DMS79 treated with DMSO at 0.1 percent for 48 hours (cell line): ENCODE measurements at regions not wholly inside any gene's neighbourhood (a gene's known extent, or its start where the extent isn't known, plus 50 kb on each side); places are given as distances from the start of the nearest gene placed in this dataset.

Experiments
- DNase-seq: peaks from one replicate; lab custom pipeline; 2025; lab: John Stamatoyannopoulos, UW

DNA sequence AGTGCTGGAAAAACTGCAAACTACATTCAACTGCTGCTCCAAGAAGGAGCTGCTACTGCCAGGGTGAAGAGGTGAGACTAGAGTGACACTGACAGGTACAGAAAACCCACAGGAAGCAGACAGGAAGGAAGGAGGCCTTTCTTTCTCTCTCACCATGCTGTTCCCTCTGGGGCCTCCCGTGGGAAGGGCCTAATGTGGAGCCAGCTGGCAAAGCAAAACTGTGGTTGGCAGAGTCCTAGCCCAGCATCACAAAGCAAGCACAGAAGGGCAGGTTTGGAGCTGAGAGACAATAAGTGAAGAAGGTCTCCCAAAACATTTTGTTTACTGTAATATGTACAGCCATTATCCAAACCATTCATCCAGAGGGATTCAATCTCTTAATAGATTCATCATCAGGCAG, 122.5 kb upstream of the MAX start:
- no peak for DNase-seq

DNA sequence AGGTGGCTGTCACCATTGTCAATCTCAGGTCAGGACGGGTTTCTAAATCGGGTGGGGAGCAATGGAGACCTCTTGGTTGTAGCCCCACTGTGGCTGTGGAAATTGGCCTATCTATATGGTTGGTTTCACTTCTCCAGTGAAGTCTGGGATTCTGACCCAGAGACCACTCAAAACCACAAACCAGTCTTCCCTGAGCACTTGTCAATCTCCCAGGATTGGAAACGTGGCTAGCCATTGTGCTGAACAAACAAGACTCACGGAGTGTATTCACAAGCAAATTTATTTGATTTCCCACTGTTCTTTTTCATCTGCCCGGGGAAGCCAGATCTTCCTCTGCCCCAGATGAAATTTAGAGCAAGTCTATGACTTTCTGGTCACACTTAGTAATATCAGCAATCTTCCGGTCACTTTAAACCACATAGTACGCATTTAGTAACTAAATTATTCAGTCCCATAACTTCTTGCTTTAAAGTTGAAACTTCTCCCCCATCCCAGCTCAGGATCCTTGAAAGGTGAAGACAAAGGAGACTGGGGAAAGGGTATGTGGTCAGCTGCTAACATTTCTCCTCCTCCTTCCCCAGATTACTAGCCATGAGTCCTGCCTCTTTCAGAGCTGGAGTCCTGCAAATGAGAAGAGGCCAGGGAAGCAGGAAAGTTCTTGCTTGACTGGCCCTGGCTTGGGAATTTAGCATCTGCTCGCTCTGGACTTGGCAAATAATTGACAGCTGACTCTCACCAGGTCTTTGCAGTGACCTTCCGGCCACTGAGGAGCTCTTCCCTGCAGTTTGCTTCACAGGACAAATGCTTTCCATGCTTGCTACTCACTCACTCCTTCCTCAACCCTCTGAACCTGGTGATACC, 123.2 kb upstream of the MAX start:
- DNase-seq: no peak

GRCh38 chr14:65226824-65227604, 124.7 kb upstream of the MAX start:
- DNase-seq: no peak

GRCh38 chr14:65228436-65228835, 126.1 kb upstream of the MAX start:
- no peak for DNase-seq

- DNase-seq: peak; percentile 62
Measured at GRCh38 chr14:65228956-65229747, 126.8 kb upstream of the MAX start.

GRCh38 chr14:65229748-65230728, 127.7 kb upstream of the MAX start:
- peak; percentile 95 for DNase-seq

GRCh38 chr14:65231286-65231980, 129.1 kb upstream of the MAX start:
- peak; percentile 55 for DNase-seq

- no peak for DNase-seq
Measured at GRCh38 chr14:65234752-65235361, 132.5 kb upstream of the MAX start.

GRCh38 chr14:65237023-65237814, 134.9 kb upstream of the MAX start:
- no peak for DNase-seq

- DNase-seq: no peak
Measured at GRCh38 chr14:65237941-65238340, 135.6 kb upstream of the MAX start.

- no peak for DNase-seq
Measured at GRCh38 chr14:65238456-65238855, 136.1 kb upstream of the MAX start.

DNA sequence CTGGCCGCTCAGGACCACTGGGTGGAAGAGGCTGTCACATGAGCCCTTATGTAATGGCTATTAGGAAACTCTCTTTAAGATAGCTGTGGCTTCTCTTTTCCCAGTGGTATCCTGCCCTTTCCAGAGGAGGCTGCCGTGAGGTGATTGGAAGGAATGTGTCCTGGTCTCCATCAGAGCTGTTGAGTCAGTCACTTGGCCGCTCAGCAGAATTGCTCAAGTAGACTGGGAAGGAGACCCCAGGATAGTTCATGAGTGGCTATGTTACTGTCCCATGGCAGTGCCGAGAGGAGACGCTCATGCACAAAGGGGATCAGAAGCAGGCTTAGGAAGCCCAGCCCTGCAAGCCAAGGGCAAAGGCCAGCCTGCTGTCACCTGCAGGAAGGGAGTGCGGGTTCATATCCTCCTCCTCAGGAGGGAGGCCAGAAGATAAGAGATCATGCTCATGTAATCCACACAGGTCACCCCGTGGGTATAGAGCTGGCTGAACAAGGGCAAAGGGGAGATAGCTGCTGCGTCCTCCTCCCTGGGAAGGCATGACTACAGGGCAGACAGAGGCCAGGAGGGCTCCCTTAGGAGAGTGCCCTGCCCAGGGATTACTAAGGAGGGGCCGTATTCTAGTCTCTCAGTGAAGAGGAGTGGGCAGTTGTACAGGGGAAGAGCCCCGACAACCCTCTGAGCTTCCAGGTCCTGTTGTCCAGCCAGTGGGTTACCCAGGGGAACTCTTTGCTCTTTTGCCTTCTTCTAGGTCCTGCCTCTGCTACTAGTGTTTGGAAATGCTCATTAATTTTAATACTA, 137.0 kb upstream of the MAX start:
- DNase-seq: no peak

DNA sequence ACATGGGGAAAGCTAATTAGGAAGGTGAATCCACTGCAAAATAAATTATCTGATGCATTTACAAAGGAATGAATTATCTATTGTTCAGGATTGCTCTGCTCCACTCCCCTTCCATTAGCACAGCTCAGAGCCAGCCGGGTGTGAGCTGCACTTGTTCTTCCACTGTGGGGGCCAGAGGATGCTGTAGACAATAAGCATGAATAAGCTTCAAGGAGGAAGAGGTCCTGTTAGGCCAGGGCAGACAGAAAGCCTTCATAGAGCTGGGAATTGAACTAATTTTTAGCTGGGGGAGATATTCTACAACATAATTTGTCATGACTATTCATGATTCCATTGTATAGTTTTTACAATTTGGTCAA, 137.6 kb upstream of the MAX start:
- no peak for DNase-seq

DNA sequence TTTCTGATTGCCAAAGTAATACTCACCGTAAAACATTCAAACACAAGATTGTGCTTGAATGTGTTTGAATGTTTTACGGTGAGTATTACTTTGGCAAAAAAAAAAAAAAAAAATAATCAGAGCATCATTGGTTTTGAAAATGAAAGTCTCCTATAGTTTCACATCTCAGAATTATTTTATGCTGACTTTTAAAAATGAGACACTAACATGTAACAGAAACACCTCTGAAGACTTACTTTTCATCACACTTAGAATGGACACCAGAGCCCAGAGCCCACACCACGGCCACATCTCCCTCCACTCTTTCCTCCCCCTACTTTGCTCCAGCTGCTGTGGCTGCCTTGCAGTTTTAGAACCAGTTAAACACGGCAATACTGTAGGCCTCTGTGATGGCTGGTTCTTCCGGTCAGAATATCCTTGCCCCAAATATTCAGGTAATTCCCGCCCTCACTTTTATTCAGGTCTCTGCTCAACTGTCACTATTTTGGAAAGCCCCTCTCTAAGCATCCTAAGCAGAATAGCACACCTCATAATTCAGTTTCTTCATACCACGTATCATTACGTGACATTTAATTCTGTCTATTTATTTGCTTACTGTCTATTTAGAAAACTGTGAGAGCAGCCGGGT, 138.9 kb upstream of the MAX start:
- no peak for DNase-seq

DNA sequence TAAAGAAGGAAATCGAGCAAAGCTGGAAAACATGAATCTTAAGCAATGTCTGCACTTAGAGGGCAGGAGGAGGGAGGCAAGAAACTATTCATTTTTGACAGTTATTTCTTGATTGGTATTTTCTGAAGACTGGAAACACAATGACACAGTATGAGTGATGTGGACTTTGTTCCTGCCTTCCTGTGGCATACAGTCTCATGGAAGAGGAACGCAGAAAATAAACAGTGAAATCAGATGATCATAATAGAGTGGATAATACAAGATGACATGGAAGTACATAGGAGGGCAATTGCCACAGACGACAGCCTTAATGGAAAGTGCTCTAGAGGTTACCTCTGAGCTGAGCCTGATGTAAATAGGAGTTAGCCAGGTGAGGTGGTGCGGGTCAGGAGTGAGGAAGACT, 140.4 kb upstream of the MAX start:
- no peak for DNase-seq

- DNase-seq: no peak
Measured at GRCh38 chr14:65243766-65244442, 141.6 kb upstream of the MAX start.

DNA sequence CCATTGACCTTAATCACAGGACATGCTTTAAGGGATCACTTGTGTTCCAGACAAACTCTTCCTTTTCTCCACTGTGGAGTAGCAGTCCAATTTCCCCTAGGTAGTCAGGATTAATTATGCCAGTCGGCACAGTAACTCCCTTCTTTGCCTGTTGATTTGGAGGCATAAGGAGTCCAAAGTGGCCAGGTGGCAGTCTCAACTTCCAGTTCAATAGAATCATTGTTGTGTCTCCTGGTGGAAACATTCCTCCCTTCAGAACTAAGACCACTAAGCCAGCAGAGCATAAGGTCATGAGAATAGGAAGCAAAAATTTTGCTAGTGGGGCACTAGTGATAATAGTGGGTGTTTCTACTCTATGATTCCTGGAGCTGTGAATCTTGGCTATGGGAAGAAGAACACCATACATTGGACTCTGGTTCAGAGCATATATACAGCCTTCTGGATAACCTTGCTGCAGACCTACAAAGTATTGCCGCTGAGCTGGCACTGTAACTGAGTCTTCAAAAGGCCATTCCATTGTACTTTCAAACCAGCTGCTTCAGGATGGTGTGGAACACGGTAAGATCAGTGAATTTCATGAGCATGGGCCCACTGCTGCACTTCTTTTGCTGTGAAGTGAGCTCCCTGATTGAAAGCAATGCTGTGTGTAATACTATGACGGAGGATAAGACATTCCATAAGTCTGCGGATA, 147.3 kb upstream of the MAX start:
- no peak for DNase-seq
